Brain pericyte (primary cell): ENCODE measurements at regions not wholly inside any gene's neighbourhood (a gene's known extent, or its start where the extent isn't known, plus 50 kb on each side); places are given as distances from the start of the nearest gene placed in this dataset.

ENCODE experiments used
- DNase-seq: peaks from one replicate; pipeline ENCODE4 v3.0.0-alpha.2; 2012; ENCODE audit warnings: low read depth, low spot score

DNA sequence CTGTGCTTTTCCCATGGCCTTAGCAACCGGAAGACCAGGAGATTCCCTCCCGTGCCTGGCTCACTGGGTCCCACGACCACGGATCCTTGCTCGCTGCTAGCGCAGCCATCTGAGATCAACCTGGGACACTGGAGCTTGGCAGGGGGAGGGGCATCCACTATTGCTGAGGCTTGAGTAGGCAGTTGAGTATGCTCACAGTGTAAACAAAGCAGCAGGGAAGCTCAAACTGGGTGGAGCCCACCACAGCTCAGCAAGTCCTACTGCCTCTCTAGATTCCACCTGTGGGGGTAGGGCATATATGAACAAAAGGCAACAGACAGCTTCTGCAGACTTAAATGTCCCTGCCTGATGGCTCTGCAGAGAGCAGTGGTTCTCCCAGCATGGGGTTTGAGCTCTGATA, 697.0 kb downstream of the SORCS1 start:
- DNase-seq = no peak

DNA sequence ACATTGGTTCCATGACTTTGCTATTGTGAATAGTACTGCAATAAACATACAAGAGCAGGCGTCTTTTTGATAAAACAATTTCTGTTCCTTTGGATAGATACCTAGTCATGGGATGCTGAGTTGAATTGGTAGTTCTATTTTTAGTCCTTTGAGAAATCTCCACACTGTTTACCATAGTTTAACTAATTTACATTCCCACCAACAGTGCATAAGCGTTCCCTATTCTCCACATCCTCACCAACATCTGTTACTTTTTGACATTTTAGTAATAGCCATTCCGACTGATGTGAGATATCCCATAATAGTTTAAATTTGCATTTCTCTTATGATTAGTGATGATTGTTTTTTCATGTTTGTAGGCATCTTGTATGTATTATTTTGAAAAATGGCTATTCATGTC, 707.0 kb downstream of the SORCS1 start:
- DNase-seq = no peak

GRCh38 chr10:106454233-106454632, 710.3 kb downstream of the SORCS1 start:
- DNase-seq = no peak

DNA sequence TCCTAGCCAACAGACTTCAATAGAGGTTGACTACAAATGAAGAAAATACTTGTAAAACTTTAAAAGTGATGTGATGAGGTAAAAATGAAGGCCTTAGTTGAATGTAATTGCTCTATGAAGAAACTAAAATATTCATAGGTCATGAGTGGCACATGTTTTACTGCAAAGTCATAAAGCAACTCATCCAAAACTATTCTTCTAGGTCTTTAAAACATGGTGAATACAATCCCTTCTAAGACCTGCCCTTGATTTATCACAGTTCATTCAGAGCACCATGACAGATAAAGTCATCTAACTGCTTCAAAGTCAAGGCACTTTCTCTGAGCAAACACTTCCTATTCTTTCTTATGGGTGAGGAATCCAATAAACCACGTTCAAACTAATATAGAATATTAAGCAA, 713.5 kb downstream of the SORCS1 start:
- DNase-seq = no peak

DNA sequence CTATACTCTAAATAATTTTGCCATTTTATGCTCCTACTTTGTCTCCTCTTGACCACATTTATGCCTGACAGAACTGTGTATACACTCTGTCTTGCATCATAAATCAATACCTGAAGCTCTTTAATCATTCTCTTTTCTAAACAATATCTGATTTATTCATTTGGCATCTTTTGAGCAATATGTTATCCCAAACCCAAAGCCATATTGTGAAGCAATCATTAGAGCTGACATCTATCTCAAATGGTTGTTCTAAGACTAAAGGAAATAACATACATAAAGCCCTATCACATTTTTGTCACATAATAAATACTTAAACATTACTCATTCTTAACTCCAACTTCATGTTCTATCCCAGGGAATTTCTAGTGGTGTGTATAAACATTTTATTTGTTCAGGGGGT, 717.6 kb downstream of the SORCS1 start:
- no peak for DNase-seq

- DNase-seq = no peak
Observed at GRCh38 chr10:106442223-106442622, 722.3 kb downstream of the SORCS1 start.

GRCh38 chr10:106440767-106441166, 723.7 kb downstream of the SORCS1 start:
- DNase-seq = no peak

DNA sequence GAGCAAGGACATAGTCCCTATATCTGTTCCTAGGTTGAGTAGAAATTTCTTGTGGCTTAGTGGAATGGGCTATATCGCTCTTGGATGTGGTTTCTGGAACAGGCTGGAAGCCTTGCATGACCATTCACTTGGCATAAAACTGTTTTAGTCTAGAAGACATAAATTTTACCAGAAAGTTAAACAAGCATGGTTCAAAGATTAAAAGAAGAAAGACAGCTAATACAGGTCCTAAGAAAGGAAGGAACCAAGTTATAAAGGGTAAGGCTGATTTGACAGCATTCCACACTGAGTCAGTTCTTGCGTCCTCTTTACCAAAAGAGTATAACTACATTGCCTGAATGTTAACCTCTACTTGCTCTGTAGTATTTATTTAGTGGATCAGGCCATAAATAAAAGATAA, 724.2 kb downstream of the SORCS1 start:
- DNase-seq = no peak

- no peak for DNase-seq
Observed at GRCh38 chr10:106439366-106439765, 725.1 kb downstream of the SORCS1 start.

DNA sequence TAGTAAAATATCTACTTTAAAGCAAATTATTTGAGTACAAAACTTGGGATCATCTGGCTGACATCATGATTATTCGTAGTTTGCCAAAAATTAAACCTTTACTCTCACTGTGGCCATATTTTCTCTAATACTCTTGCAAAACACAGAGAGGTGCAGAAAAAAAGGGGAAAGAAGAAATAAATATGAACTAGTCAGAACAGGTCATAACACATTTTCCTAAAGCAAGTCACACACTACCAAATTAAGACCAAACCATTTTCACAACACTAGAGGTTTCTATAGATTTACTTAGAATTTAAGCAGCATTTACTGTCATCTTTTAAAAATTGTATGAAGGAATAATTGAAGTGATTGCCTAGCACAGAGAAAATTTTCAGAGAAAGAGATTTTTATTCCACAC, 726.1 kb downstream of the SORCS1 start:
- DNase-seq = no peak

DNA sequence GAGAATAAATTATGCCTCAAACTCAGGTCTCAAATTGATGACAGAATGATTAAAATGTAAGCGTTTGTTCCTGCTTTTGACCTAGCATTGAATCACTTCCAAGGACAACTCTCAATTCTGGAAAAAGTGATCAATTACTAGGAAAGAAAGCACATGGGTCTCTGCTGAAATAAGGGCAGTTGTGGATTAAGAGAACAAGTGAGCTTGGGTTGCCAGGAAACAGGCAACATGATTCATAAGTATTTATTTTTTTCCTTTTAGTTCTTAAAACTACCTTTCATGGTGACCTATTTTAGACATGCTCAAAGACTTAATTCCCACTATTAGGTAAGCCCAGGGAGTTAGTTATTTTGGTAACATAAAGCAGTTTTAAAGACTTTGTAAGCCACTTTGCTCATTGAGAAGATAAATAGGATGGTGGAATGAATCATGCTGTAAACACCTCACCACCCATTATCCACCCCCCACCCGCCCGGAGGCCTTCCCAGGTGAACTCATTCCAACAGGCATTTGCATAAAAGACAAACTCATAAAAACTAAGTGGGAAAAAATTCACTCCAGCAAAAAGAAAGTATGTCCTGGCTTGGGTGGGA, 728.3 kb downstream of the SORCS1 start:
- no peak for DNase-seq

- no peak for DNase-seq
Observed at GRCh38 chr10:106435081-106435480, 729.4 kb downstream of the SORCS1 start.

- DNase-seq = no peak
Observed at GRCh38 chr10:106424981-106425380, 739.5 kb downstream of the SORCS1 start.

- DNase-seq = no peak
Observed at GRCh38 chr10:106424054-106424453, 740.5 kb downstream of the SORCS1 start.

GRCh38 chr10:106410331-106410730, 754.2 kb downstream of the SORCS1 start:
- DNase-seq = no peak

DNA sequence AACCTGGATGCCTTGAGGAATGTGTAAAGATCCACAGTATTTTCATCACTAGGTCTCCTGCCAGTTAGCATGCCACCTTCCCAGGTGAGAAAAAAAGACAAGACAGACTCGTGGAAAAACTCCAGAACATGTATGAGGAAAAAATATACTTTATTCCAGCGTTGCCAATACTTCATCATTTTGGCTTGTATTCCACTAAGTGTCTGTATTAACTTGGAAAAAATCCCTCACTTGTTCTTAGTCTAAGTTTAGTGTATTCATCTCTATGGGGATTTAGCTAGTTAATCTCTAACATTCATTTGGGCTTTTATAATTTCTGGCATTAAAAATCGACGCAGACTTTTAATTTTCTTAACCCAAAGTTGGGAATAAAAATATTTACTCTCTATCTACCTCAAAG, 759.4 kb downstream of the SORCS1 start:
- no peak for DNase-seq

DNA sequence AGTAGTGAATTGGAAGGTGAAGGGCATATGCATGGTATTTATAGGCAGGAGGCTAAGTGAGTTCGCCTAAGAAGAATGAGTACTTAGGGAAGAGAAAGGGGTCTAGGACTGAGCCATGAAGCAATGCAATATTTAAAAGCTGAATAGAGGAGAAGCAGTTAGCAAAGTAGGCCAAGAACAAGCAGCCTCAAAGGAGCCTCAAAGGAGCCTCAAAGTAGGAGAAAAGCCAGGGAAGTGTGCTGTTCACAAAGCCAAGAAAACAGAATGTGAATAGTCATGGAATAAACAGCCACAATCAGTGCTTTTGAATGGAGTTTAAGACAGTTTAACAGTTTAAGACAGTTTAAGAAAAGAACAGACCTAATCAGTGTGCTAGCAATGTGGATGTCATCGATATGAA, 762.0 kb downstream of the SORCS1 start:
- no peak for DNase-seq

GRCh38 chr10:106401967-106402366, 762.5 kb downstream of the SORCS1 start:
- no peak for DNase-seq

DNA sequence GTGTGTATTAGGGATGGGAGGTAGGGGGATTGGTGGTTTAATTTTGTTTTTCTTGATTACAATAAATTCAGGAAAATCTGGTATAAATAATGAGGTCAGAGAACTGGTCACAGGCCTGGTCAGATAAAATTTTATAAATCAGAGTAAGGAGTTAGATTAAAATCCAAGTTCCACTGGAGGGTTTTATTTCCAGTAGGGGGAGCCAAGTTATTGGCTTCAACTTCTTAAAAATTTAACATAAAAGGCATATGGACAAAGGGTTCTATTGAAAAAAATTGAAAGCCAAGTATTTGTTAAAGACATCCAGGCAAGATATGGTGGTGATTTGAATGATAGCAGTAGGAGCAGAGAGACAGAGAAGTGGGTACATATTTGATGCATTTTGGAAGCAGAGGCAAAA, 763.3 kb downstream of the SORCS1 start:
- DNase-seq = no peak

DNA sequence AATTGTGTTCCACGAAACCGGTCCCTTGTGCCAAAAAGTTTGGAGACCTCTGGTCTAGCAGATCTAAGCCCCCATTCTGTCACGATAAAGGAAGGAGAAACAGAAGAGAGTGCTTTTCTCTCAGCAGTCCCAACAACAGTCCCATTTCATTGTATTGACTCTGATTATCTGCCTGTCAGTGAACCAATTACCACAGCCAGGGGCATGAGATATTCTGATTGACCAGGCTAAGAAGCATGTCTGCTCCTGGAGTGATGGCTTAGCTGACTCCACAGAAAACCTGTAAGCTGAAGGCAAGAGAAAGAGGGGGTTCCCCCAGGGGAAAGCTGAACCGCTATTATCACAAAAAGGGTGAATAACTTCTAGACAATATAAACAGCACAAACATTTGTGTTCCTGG, 765.4 kb downstream of the SORCS1 start:
- no peak for DNase-seq

DNA sequence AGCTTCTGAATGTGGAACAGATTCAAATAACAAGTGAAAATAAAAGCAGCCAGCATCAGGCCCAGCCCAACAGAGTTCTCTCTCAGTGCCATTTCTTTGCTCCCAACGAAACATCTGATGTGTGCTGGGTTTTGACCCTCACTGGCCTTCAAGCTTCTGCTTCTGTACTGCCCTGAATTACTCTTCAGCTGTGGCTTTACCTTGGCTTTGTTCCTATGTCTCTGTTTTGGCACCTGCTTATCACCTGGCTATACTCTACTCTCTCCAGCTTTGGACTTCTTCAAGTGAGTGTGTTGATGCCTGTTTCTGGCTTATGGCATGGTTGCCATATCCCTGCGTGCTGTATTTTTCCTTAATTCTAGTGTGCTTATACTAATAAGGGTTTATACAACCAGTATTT, 768.3 kb downstream of the SORCS1 start:
- no peak for DNase-seq

GRCh38 chr10:106395041-106395749, 769.3 kb downstream of the SORCS1 start:
- no peak for DNase-seq

DNA sequence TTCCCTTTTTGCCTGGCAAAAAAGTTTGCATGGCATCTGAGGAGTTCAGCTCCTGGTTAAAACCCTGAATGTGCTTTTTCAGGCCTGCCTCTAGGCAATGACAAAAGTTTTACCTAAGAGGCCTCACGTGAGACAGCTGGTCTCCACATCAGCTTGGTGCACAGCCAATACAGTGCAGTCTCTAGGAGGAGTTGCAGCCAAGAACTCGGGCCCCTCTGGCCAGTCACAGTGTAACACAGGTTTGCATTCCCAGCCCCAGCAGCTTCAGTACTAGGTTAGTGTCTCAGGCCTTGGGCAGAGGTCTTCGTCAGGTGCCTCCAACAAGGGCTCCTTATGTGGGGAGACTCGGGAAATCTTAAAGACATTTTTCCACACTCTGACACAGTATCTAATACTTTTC, 771.7 kb downstream of the SORCS1 start:
- DNase-seq = no peak

DNA sequence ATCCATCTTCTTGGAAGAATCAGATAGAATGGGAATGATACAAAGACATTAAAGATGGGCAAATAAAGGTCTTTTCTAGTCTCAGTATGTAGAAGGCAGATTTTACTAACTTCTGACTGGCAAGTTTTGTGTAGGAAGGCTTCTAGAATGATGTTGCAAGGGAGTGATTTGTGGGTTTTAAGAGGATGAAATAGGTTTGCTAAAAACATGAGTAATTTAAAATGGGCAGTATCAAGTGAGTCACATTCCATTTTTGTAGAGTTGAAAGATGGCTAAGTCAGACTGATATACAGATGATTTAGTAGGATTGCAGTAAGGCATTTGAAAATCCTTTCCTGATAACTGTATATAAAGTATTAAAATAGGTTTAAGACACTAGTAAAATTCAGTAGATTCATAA, 777.4 kb downstream of the SORCS1 start:
- DNase-seq = no peak
